Stimulated activated naive CD8-positive, alpha-beta T cell treated with anti-CD3 and anti-CD28 coated beads, Interleukin-15, Interleukin-2, amounts not matched to agents 100 ng/mL and 50 ng/mL, for 24 hours (primary cell): ENCODE measurements at regions not wholly inside any gene's neighbourhood (a gene's known extent, or its start where the extent isn't known, plus 50 kb on each side); places are given as distances from the start of the nearest gene placed in this dataset.

Experiments used
- H3K27ac Mint-ChIP-seq: one replicate; pipeline ENCODE4 v1.8.0; 2021; ENCODE audit warnings: mild to moderate bottlenecking, mixed read lengths
- H3K27me3 Mint-ChIP-seq: one replicate; pipeline ENCODE4 v1.8.0; 2021; ENCODE audit warnings: mixed read lengths
- H3K36me3 Mint-ChIP-seq: one replicate; pipeline ENCODE4 v1.8.0; 2021; ENCODE audit warnings: low read depth, mixed read lengths
- H3K4me1 Mint-ChIP-seq: one replicate; pipeline ENCODE4 v1.8.0; 2021; ENCODE audit warnings: low read depth, mixed read lengths
- H3K4me3 Mint-ChIP-seq: one replicate; pipeline ENCODE4 v1.8.0; 2021; ENCODE audit warnings: mild to moderate bottlenecking, mixed read lengths
- H3K9me3 Mint-ChIP-seq: one replicate; pipeline ENCODE4 v1.8.0; 2021; ENCODE audit warnings: mixed read lengths

DNA sequence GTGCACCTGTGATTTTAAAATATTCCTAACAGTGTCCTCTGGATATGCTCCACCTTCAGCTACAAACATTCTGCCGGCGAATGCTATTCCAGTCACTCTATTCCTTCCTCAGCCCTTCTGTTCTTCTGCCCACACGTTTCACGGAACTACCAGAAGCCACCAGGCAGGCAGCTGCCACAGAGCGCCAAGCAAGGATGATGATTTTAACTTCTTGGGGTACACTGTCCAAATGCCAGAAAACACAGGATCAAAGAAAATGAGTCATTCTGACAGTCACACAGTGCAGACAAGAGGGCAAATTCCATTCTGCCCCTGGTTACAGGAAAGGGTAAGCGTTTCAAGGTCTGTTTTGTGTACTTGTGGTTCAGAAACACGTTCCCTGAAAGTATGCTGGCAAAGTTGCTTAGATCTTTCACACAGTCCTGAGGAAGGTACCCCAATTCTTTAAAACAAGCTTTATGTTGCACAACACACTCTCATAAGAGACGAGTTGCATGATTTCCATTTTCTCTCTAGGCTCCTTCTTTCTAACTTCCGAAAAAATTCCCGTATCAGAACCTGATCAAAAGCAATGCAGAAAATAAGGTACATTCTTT lies 508.3 kb upstream of the PKN2 start:
- H3K36me3 Mint-ChIP-seq: no peaks in the 10 kb centered on the region
- H3K9me3 Mint-ChIP-seq: no peaks in the 10 kb centered on the region
- H3K4me3 Mint-ChIP-seq: no peak overlapping the region
- no peaks in the 10 kb centered on the region for H3K4me1 Mint-ChIP-seq
- no peak overlapping the region for H3K27ac Mint-ChIP-seq
- H3K27me3 Mint-ChIP-seq: peaks cover 7% of the 10 kb centered on the region

DNA sequence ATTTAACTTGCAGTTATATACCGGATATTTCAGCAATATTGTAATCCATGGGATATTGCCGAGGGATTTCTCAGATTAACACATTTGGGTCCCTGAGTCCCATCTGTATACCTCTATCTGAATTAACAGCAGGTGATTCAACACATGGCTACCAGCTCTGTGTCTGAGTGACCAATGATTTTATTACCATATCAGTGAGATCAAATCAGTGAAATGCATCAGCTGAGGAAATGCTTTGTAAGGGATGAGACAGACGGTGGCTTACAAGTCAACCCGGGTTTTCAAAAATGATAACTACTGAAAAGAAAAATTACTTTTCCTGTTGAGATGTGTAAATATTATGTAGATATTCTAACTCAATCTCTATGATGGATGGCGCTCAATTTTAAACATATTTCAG lies 504.1 kb upstream of the PKN2 start:
- H3K27ac Mint-ChIP-seq: no peak overlapping the region
- no peaks in the 10 kb centered on the region for H3K9me3 Mint-ChIP-seq
- no peaks in the 10 kb centered on the region for H3K27me3 Mint-ChIP-seq
- no peaks in the 10 kb centered on the region for H3K4me1 Mint-ChIP-seq
- no peak overlapping the region for H3K4me3 Mint-ChIP-seq
- H3K36me3 Mint-ChIP-seq: no peaks in the 10 kb centered on the region

DNA sequence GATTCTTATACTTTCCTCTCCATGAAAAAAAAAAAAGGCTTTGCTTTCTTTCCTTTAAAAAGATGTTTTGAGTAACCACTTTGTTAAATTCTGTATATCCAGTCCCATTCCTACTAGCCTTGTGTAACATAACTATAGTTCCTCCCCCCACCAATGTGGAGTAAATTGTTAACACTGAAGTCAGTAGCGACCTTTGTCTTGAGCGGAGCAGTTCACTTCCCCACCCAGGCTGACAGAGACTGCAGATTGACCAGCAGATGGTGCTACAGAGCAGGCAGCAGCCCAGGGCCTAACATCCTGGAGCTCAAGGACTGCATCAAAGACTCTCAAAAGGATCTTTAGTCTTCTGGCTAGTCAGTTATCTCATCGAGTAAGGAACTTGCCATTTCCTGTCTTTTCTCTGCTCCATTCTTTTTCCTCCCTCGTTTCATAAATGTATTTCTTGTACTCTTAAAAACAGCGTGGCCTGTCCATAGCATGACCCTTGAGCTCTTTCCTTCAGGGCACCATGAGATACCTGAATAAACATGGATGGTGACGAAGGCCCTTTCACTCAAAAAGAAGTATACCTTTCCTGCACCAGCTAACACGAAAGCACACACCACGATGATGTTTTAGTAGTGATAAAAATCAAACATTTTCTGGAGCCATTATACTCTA lies 503.5 kb upstream of the PKN2 start:
- Mint-ChIP-seq H3K9me3 (no peaks in the 10 kb centered on the region), H3K27me3 (no peaks in the 10 kb centered on the region), H3K36me3 (no peaks in the 10 kb centered on the region), H3K4me3 (no peak overlapping the region), H3K27ac (no peak overlapping the region), H3K4me1 (no peaks in the 10 kb centered on the region)

DNA sequence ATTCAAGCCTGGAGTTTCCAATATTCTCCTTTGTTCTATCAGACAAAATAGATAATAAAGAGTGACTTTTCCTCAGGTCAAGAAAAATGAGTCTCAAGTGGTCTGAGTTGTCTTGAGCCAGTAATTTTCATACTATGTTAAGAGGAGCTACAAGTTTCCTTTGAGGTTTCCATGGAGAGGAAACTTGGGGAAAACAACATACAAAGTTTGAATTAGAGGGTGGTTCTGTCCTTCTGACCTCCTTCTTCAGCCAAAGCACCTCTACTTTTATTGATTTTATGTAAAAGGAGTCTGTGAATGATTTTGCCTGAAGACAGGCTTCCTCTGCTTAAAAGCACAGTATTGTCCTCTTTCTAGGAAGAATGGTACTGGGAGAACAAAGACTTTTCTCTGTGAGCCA lies 497.2 kb upstream of the PKN2 start:
- no peaks in the 10 kb centered on the region for H3K36me3 Mint-ChIP-seq
- H3K27ac Mint-ChIP-seq: no peak overlapping the region
- no peak overlapping the region for H3K4me3 Mint-ChIP-seq
- H3K9me3 Mint-ChIP-seq: no peaks in the 10 kb centered on the region
- peaks cover 13% of the 10 kb centered on the region for H3K4me1 Mint-ChIP-seq
- H3K27me3 Mint-ChIP-seq: peaks cover 3% of the 10 kb centered on the region

DNA sequence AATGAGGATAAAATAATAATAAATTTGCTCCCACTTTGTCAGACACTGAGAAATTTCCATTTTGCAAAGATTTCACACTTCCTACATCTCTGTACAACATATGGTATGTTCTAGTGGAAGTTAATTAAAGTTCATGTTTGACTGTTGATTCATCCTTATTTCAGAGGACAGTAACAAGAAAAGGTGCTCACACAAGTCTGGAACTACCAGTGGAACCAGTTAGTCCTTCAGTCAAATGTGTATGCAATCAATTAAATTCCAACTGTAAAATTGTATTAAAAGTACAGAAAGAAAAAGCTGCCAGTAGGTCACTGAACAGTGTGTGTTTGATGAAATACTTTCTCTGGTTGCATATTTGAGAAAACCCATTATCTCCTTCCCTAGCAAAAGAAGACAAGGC lies 496.0 kb upstream of the PKN2 start:
- H3K27me3 Mint-ChIP-seq: peaks cover 7% of the 10 kb centered on the region
- H3K4me1 Mint-ChIP-seq: peaks cover 18% of the 10 kb centered on the region
- H3K4me3 Mint-ChIP-seq: no peak overlapping the region
- no peaks in the 10 kb centered on the region for H3K9me3 Mint-ChIP-seq
- H3K36me3 Mint-ChIP-seq: no peaks in the 10 kb centered on the region
- no peak overlapping the region for H3K27ac Mint-ChIP-seq

DNA sequence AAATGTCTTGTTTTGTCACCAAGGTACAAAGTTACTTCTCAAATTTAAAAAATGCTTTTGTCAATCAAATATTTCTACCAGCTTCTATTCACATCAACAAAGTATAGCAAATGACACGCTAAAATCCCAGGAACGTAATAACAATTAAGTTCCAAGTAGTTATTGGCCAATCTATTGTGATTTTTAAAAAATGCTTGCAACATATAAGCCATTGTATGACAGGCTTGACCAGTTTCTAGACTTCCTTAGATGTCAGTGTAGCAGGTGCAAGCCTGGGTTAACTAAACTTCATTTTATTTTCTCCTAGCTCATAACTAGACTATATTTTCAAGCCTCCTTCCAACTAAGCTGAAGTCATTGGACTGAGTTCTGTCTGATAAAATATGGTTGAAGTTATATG lies 494.5 kb upstream of the PKN2 start:
- H3K36me3 Mint-ChIP-seq: no peaks in the 10 kb centered on the region

DNA sequence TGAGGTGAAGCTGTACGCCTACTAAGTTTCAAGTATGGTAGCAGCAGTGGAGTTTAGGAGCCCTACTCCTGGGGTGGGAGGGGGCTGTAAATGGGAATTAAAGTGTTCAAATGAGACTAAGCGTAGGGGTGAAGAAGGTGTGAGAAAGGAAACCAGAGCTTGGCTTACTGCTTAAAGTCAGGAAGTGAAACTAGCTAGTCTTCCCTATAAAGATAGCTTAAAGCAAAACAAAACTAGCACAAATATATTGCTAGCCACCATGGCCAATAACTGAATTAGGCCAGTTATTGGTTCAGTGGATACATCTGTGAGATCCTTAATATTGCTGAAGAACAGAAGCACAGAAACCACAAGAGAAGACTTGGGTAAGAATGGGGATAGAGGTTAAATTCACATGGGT lies 492.2 kb upstream of the PKN2 start:
- H3K4me3 Mint-ChIP-seq: no peak overlapping the region
- H3K27ac Mint-ChIP-seq: no peak overlapping the region
- H3K36me3 Mint-ChIP-seq: no peaks in the 10 kb centered on the region
- H3K9me3 Mint-ChIP-seq: no peaks in the 10 kb centered on the region
- H3K27me3 Mint-ChIP-seq: peaks cover 7% of the 10 kb centered on the region
- H3K4me1 Mint-ChIP-seq: peaks cover 18% of the 10 kb centered on the region

More for the DNA sequence above, 494.5 kb upstream of the PKN2 start:
- H3K4me3 Mint-ChIP-seq: no peak overlapping the region
- H3K27ac Mint-ChIP-seq: no peak overlapping the region
- peaks cover 10% of the 10 kb centered on the region for H3K27me3 Mint-ChIP-seq
- peaks cover 18% of the 10 kb centered on the region for H3K4me1 Mint-ChIP-seq
- H3K9me3 Mint-ChIP-seq: no peaks in the 10 kb centered on the region

DNA sequence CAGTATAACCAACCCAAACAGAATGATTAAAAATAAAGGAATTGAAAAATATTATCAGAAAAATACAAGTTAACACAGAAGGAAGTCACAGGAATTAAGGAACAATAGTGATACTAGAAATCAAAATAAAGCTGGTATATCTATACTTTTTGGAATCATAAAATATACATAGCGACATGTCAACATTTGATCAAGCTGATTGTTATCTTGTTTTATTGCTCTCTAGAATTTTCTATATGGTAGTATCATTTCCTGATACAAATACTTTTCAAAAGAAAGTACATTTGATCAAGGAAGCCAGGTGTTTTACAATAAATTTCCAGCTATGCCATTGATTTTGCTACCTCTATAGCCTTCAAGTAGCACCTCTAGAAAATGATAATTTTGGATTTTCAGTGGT lies 489.5 kb upstream of the PKN2 start:
- Mint-ChIP-seq H3K36me3 (no peaks in the 10 kb centered on the region), H3K4me3 (no peak overlapping the region), H3K4me1 (peaks cover 16% of the 10 kb centered on the region), H3K27ac (no peak overlapping the region), H3K9me3 (no peaks in the 10 kb centered on the region), H3K27me3 (peaks cover 7% of the 10 kb centered on the region)

DNA sequence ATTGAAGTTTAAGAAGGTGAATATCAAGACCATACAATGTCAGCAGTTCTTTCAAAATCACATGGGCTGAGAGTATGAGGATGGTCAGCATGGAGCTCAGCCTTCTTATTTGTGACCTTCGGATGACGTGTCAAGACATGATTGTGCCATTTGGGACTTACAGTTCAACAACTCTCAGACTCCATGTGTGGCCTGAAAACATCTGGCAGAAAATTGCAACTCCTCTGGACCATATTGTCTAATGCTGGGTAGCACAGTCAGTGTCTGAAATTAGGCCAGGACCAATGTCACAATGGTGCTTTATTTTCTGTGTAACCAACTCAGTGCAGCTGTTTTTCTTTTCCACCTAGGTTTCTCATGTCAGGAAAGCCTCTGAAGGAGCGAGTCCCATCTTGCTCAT lies 483.5 kb upstream of the PKN2 start:
- Mint-ChIP-seq H3K36me3 (no peaks in the 10 kb centered on the region), H3K4me1 (no peaks in the 10 kb centered on the region), H3K27ac (no peak overlapping the region), H3K4me3 (no peak overlapping the region), H3K27me3 (no peaks in the 10 kb centered on the region), H3K9me3 (no peaks in the 10 kb centered on the region)

DNA sequence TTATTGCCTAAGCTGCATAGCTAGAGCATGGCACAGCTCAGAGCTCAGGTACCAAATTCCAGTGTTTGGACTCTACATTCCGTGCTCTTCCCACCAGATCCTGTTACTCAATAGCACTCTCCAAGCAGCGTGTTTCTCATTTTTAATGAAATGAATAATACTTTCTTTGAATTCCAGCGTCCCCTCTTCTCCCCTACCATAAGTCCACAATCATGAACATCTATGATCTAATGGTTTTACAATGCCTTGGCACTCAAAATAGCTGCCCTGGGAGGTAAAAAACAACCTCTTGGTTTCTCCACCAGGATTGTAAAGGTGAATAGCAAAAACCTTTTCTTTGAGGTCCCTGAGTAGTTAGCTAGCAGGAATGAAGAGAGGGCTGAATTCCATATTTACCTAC lies 480.0 kb upstream of the PKN2 start:
- no peaks in the 10 kb centered on the region for H3K27me3 Mint-ChIP-seq
- no peak overlapping the region for H3K4me3 Mint-ChIP-seq
- H3K27ac Mint-ChIP-seq: no peak overlapping the region
- H3K9me3 Mint-ChIP-seq: no peaks in the 10 kb centered on the region
- H3K36me3 Mint-ChIP-seq: no peaks in the 10 kb centered on the region
- no peaks in the 10 kb centered on the region for H3K4me1 Mint-ChIP-seq

DNA sequence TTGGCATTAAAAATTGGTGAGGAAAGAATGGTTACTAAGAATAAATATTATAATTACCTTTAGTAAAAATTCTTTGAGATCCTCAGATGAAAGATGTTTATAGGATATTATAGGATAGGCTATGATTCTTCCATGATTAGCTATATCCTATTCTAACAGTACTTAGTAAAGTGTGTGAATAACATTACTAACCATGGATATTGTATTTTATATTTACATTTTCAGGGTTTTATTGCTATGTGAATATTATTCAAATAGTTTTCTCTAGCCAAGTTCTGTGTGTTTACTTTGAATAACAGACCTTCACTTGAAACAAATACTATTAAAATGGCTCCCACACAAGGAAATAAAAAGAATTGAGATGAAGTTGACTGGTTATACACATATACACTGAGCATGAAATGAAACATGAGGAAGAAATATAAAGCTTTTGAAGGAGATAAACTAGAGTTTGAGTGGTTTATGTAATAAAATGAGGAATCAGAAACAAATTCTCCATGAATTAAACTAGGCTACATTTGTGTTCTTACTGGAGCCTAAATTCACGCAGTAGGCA lies 479.4 kb upstream of the PKN2 start:
- Mint-ChIP-seq H3K27ac (no peak overlapping the region), H3K27me3 (no peaks in the 10 kb centered on the region), H3K9me3 (no peaks in the 10 kb centered on the region), H3K36me3 (no peaks in the 10 kb centered on the region), H3K4me3 (no peak overlapping the region), H3K4me1 (no peaks in the 10 kb centered on the region)

DNA sequence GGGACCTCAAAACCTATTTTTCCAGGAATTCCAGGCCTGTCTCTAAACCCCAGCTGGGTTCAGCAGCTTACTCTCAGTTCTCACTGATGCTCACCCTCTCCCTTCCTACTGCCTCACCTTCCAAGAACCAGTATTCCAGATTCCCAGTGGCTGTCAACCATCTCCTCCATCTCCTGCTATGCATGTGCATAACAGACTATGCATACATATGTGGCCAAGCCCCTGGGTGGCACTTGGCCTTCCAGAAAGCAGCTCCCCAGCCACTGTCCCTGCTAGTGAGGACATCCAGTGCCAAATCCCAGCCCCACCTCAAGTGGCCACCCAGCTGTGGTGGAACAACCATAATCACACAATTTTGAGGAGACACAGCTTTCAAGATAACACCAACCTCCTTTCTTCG lies 475.7 kb upstream of the PKN2 start:
- Mint-ChIP-seq H3K27me3 (no peaks in the 10 kb centered on the region), H3K27ac (no peak overlapping the region), H3K36me3 (no peaks in the 10 kb centered on the region), H3K9me3 (no peaks in the 10 kb centered on the region), H3K4me1 (no peaks in the 10 kb centered on the region), H3K4me3 (no peak overlapping the region)

DNA sequence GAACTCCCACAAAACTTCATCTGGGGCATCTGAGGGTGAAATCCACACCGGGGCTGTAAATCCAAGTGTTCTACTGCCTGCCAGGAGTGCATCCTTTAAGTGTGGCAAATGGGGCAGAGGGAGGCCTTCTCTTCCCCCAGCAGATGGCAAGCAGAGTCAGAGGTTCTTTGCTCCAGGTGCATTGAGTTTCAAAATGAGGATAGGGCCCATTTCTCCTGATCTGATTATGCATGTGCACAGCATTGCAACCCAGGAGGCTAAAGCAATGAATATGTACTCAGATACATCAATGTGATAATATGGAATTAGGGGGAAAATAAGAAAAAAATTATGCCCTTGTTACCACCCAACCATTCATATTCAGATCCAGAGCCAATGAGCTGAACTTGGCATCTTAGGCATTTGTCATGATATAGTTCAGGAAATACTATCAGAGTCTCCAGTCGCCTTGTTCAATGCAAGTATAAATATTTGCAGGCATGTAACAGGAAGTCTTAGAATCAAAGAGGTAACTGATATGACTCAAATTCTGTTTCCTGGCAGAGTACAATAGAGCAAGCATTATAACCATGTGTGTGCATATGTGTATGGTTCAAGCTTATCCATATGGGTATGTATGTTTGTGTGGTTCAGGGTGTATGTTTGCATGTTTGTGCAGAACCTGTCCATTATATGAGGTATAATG lies 473.8 kb upstream of the PKN2 start:
- Mint-ChIP-seq H3K27me3 (no peaks in the 10 kb centered on the region), H3K27ac (no peak overlapping the region), H3K4me1 (no peaks in the 10 kb centered on the region), H3K4me3 (no peak overlapping the region), H3K36me3 (no peaks in the 10 kb centered on the region), H3K9me3 (no peaks in the 10 kb centered on the region)

DNA sequence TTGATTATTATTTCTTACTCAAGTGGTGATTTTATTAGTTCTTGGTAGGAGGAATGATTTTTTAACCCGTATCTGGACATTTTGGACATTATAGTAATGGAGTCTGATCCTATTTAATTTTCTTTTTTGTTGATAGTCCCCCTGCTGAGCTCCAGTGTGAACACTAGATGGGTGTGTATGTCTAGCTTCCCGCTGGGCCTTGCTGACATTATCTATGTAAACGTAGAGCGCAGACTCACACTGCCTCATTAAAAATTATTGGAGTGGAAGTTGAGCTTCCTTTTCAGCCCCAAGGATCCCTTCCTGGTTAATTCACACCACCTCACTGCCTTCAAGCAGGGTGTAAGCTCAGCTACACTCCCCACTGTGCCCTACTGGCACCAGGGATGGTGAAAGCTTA lies 467.6 kb upstream of the PKN2 start:
- no peaks in the 10 kb centered on the region for H3K9me3 Mint-ChIP-seq
- no peak overlapping the region for H3K4me3 Mint-ChIP-seq
- no peak overlapping the region for H3K27ac Mint-ChIP-seq
- no peaks in the 10 kb centered on the region for H3K36me3 Mint-ChIP-seq
- H3K4me1 Mint-ChIP-seq: no peaks in the 10 kb centered on the region
- H3K27me3 Mint-ChIP-seq: peaks cover under 1% of the 10 kb centered on the region

DNA sequence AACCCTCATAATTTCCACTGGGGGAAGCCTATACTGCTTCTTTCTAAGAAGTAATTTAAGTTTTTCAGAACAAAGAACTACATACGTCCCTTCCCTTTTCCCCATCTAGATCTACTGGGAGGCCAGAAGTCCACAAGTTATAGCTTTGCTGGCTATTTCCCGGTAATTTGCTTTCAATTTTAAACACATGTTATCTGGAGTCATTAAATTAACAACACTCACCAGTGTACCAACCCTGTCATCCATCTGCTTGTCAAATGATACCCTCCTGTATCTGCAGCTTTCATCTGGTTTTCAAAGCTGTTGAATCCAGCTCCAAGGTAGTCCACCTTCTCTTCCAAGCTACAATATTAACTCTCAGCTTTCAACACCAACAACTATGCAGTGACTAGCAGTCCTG lies 466.7 kb upstream of the PKN2 start:
- peaks cover 4% of the 10 kb centered on the region for H3K27me3 Mint-ChIP-seq
- H3K9me3 Mint-ChIP-seq: no peaks in the 10 kb centered on the region
- H3K4me1 Mint-ChIP-seq: no peaks in the 10 kb centered on the region
- no peaks in the 10 kb centered on the region for H3K36me3 Mint-ChIP-seq
- H3K4me3 Mint-ChIP-seq: no peak overlapping the region
- H3K27ac Mint-ChIP-seq: no peak overlapping the region
